ENCODE measurements at regions not wholly inside any gene's neighbourhood (a gene's known extent, or its start where the extent isn't known, plus 50 kb on each side); places are given as distances from the start of the nearest gene placed in this dataset.

- peaks cover 12% of the 10 kb centered on the region for H3K9me3 Mint-ChIP-seq
- no peaks in the 10 kb centered on the region for H3K36me3 ChIP-seq (ENCODE audit: insufficient read depth, low read length)
- POLR2A ChIA-PET, result no interaction called here
- peaks cover 0 to 7% of the 10 kb centered on the region in 2 experiments for H3K9me3 ChIP-seq (ENCODE audit: control insufficient read depth in 1 of 2, insufficient read depth in 1 of 2, low read length in 2 of 2)
- H3K27me3 ChIP-seq (ENCODE audit: control insufficient read depth in 1 of 2, insufficient read depth in 2 of 2, low read length in 2 of 2), result no peaks in the 10 kb centered on the region
- intact Hi-C loops (cut with DNase I, micrococcal nuclease), result no loop called here
- no peak overlapping the region for H3K27ac Mint-ChIP-seq
- H3K4me1 ChIP-seq (ENCODE audit: insufficient read depth, low read length), result no peaks in the 10 kb centered on the region
- H3K4me3 ChIP-seq (ENCODE audit: low read length), result no peak overlapping the region
- no peak overlapping the region for H3K27ac ChIP-seq (ENCODE audit: low read depth in 1 of 2, low read length in 2 of 2)
- H3K4me3 Mint-ChIP-seq, result no peak overlapping the region
- DNase-seq (no peak), ATAC-seq (ENCODE audit: poor library complexity) (no peak)
- no peaks in the 10 kb centered on the region for H3K4me1 Mint-ChIP-seq (ENCODE audit: low read depth)
- H3K36me3 Mint-ChIP-seq (ENCODE audit: low read depth), result no peaks in the 10 kb centered on the region
- TF ChIP-seq CTCF (IDR thresholded peaks at IDR 0.05), result no peak
- CTCF ChIA-PET, result no interaction called here
- H3K27me3 Mint-ChIP-seq, result no peaks in the 10 kb centered on the region
Measured at GRCh38 chr17:53736516-53737240, 86.0 kb upstream of the KIF2B start.

- POLR2A ChIA-PET, result no interaction called here
- no peaks in the 10 kb centered on the region for H3K27me3 Mint-ChIP-seq
- Histone ChIP-seq H3K4me3 (ENCODE audit: low read length) (no peak overlapping the region), H3K9me3 (ENCODE audit: control insufficient read depth in 1 of 2, insufficient read depth in 1 of 2, low read length in 2 of 2) (peaks cover 4 to 7% of the 10 kb centered on the region in 2 experiments), H3K27me3 (ENCODE audit: control insufficient read depth in 1 of 2, insufficient read depth in 2 of 2, low read length in 2 of 2) (no peaks in the 10 kb centered on the region), H3K36me3 (ENCODE audit: insufficient read depth, low read length) (no peaks in the 10 kb centered on the region), H3K4me1 (ENCODE audit: insufficient read depth, low read length) (no peaks in the 10 kb centered on the region), H3K27ac (ENCODE audit: low read depth in 1 of 2, low read length in 2 of 2) (no peak overlapping the region)
- ATAC-seq (ENCODE audit: poor library complexity) (no peak), DNase-seq (no peak)
- TF ChIP-seq CTCF (IDR thresholded peaks at IDR 0.05), result no peak
- CTCF ChIA-PET, result no interaction called here
- peaks cover 10% of the 10 kb centered on the region for H3K9me3 Mint-ChIP-seq
- no peaks in the 10 kb centered on the region for H3K4me1 Mint-ChIP-seq (ENCODE audit: low read depth)
- no peak overlapping the region for H3K4me3 Mint-ChIP-seq
- no peak overlapping the region for H3K27ac Mint-ChIP-seq
- intact Hi-C loops (cut with DNase I, micrococcal nuclease), result no loop called here
- no peaks in the 10 kb centered on the region for H3K36me3 Mint-ChIP-seq (ENCODE audit: low read depth)
Measured at GRCh38 chr17:53724726-53725125, 98.0 kb upstream of the KIF2B start.

- ChIA-PET CTCF (no interaction called here), POLR2A (no interaction called here)
- Mint-ChIP-seq H3K36me3 (ENCODE audit: low read depth) (no peaks in the 10 kb centered on the region), H3K27me3 (no peaks in the 10 kb centered on the region), H3K4me3 (no peak overlapping the region), H3K27ac (no peak overlapping the region), H3K4me1 (ENCODE audit: low read depth) (no peaks in the 10 kb centered on the region), H3K9me3 (peaks cover 5% of the 10 kb centered on the region)
- Histone ChIP-seq H3K4me3 (ENCODE audit: low read length) (no peak overlapping the region), H3K27ac (ENCODE audit: low read depth in 1 of 2, low read length in 2 of 2) (no peak overlapping the region), H3K9me3 (ENCODE audit: control insufficient read depth in 1 of 2, insufficient read depth in 1 of 2, low read length in 2 of 2) (peaks cover 5 to 6% of the 10 kb centered on the region in 2 experiments), H3K4me1 (ENCODE audit: insufficient read depth, low read length) (no peaks in the 10 kb centered on the region), H3K36me3 (ENCODE audit: insufficient read depth, low read length) (no peaks in the 10 kb centered on the region), H3K27me3 (ENCODE audit: control insufficient read depth in 1 of 2, insufficient read depth in 2 of 2, low read length in 2 of 2) (no peaks in the 10 kb centered on the region)
- no peak for TF ChIP-seq CTCF (IDR thresholded peaks at IDR 0.05)
- DNase-seq (no peak), ATAC-seq (ENCODE audit: poor library complexity) (no peak)
- intact Hi-C loops (cut with DNase I, micrococcal nuclease), result no loop called here
Measured at GRCh38 chr17:53722407-53722806, 100.3 kb upstream of the KIF2B start.
